HTR-8/SVneo (cell line): ENCODE measurements at regions not wholly inside any gene's neighbourhood (a gene's known extent, or its start where the extent isn't known, plus 50 kb on each side); places are given as distances from the start of the nearest gene placed in this dataset.

Experiments
- DNase-seq: peaks from one replicate; pipeline ENCODE4 v3.0.0; 2011; ENCODE audit warnings: low spot score, mixed read lengths; ENCODE audit not compliant: insufficient read length
- FAIRE-seq: peaks from 2 replicates; lab custom pipeline; 2011; peaks lifted over from hg19 to GRCh38; lab: Jason Lieb, UNC

- DNase-seq: no peak
- no peak for FAIRE-seq
Observed at GRCh38 chr2:217636578-217636977, 366.2 kb downstream of the TNS1 start.

GRCh38 chr2:217634871-217635270 is 367.9 kb downstream of the TNS1 start:
- FAIRE-seq (no peak), DNase-seq (no peak)

- no peak for DNase-seq
- no peak for FAIRE-seq
Observed at GRCh38 chr2:217632043-217632442, 370.8 kb downstream of the TNS1 start.

GRCh38 chr2:217631115-217631514 is 371.7 kb downstream of the TNS1 start:
- DNase-seq: no peak
- FAIRE-seq: no peak

- DNase-seq (no peak), FAIRE-seq (no peak)
Observed at GRCh38 chr2:217629347-217629746, 373.4 kb downstream of the TNS1 start.

- FAIRE-seq (no peak), DNase-seq (no peak)
Observed at GRCh38 chr2:217628061-217628460, 374.7 kb downstream of the TNS1 start.

GRCh38 chr2:217626926-217627325 is 375.9 kb downstream of the TNS1 start:
- DNase-seq (no peak), FAIRE-seq (no peak)

GRCh38 chr2:217625557-217626169 is 377.1 kb downstream of the TNS1 start:
- DNase-seq: no peak
- FAIRE-seq: no peak

GRCh38 chr2:217623281-217623912 is 379.4 kb downstream of the TNS1 start:
- DNase-seq (no peak), FAIRE-seq (no peak)

GRCh38 chr2:217622205-217623060 is 380.4 kb downstream of the TNS1 start:
- peak; percentile 76 for FAIRE-seq

GRCh38 chr2:217621391-217621801 is 381.4 kb downstream of the TNS1 start:
- no peak for FAIRE-seq
- no peak for DNase-seq

More at GRCh38 chr2:217622205-217623060, 380.4 kb downstream of the TNS1 start:
- DNase-seq: peak; percentile 48

GRCh38 chr2:217618744-217619143 is 384.1 kb downstream of the TNS1 start:
- FAIRE-seq: no peak

GRCh38 chr2:217617616-217618022 is 385.2 kb downstream of the TNS1 start:
- FAIRE-seq: no peak

More at GRCh38 chr2:217618744-217619143, 384.1 kb downstream of the TNS1 start:
- DNase-seq: no peak

GRCh38 chr2:217616936-217617335 is 385.9 kb downstream of the TNS1 start:
- FAIRE-seq: no peak
- no peak for DNase-seq

More at GRCh38 chr2:217617616-217618022, 385.2 kb downstream of the TNS1 start:
- DNase-seq: no peak

- DNase-seq: no peak
- FAIRE-seq: no peak
Observed at GRCh38 chr2:217615171-217615570, 387.6 kb downstream of the TNS1 start.

GRCh38 chr2:217614498-217614897 is 388.3 kb downstream of the TNS1 start:
- no peak for DNase-seq
- FAIRE-seq: no peak

- no peak for FAIRE-seq
- DNase-seq: no peak
Observed at GRCh38 chr2:217614096-217614495, 388.7 kb downstream of the TNS1 start.

- DNase-seq (no peak), FAIRE-seq (no peak)
Observed at GRCh38 chr2:217612920-217613319, 389.9 kb downstream of the TNS1 start.

GRCh38 chr2:217612211-217612610 is 390.6 kb downstream of the TNS1 start:
- no peak for FAIRE-seq

GRCh38 chr2:217611626-217612127 is 391.1 kb downstream of the TNS1 start:
- FAIRE-seq (no peak), DNase-seq (no peak)

More at GRCh38 chr2:217612211-217612610, 390.6 kb downstream of the TNS1 start:
- DNase-seq: no peak

GRCh38 chr2:217611056-217611455 is 391.7 kb downstream of the TNS1 start:
- FAIRE-seq: no peak
- DNase-seq: no peak
